ENCODE measurements at regions not wholly inside any gene's neighbourhood (a gene's known extent, or its start where the extent isn't known, plus 50 kb on each side); places are given as distances from the start of the nearest gene placed in this dataset.

GRCh38 chr4:130955520-130955919, 1859.6 kb downstream of the C4orf33 start:
- H3K4me3 ChIP-seq (ENCODE audit: low read depth, low read length), result no peak overlapping the region
- H3K36me3 ChIP-seq (ENCODE audit: control insufficient read depth in 2 of 2, insufficient read depth in 1 of 2, low read length in 2 of 2), result no peaks in the 10 kb centered on the region
- POLR2A ChIA-PET, result no interaction called here
- TF ChIP-seq PRDM1 (tag by site-specific recombination; IDR thresholded peaks at IDR 0.05) (no peak), ZNF473 (tag by site-specific recombination; IDR thresholded peaks at IDR 0.05) (no peak), ZNF398 (tag by site-specific recombination; IDR thresholded peaks at IDR 0.05) (no peak), ZNF707 (tag by site-specific recombination; IDR thresholded peaks at IDR 0.05) (no peak), ZNF623 (tag by site-specific recombination; IDR thresholded peaks at IDR 0.05) (no peak), ZNF140 (tag by site-specific recombination; IDR thresholded peaks at IDR 0.05) (no peak), ZNF449 (tag by site-specific recombination; IDR thresholded peaks at IDR 0.05) (no peak), CTCF (tag by site-specific recombination; IDR thresholded peaks at IDR 0.05) (no peak), ZBTB44 (tag by site-specific recombination; IDR thresholded peaks at IDR 0.05) (no peak), EGR2 (tag by site-specific recombination; IDR thresholded peaks at IDR 0.05; ENCODE audit: low read depth) (no peak)
- no peak overlapping the region for H3K27ac ChIP-seq (ENCODE audit: extremely low read depth, low read depth, low read length)
- no peaks in the 10 kb centered on the region for H3K4me1 ChIP-seq (ENCODE audit: control insufficient read depth, insufficient read depth, low read length)
- CTCF ChIA-PET, result no interaction called here
- H3K9me3 ChIP-seq (ENCODE audit: control insufficient read depth, insufficient read depth, low read depth, low read length), result no peaks in the 10 kb centered on the region

- POLR2A ChIA-PET, result no interaction called here
- H3K36me3 ChIP-seq (ENCODE audit: control insufficient read depth in 2 of 2, insufficient read depth in 1 of 2, low read length in 2 of 2), result no peaks in the 10 kb centered on the region
- H3K27ac ChIP-seq (ENCODE audit: extremely low read depth, low read depth, low read length), result no peak overlapping the region
- CTCF ChIA-PET, result no interaction called here
- no peaks in the 10 kb centered on the region for H3K9me3 ChIP-seq (ENCODE audit: control insufficient read depth, insufficient read depth, low read depth, low read length)
- H3K4me3 ChIP-seq (ENCODE audit: low read depth, low read length), result no peak overlapping the region
- no peaks in the 10 kb centered on the region for H3K4me1 ChIP-seq (ENCODE audit: control insufficient read depth, insufficient read depth, low read length)
- no peak for TF ChIP-seq BCL11B (tag by site-specific recombination; IDR thresholded peaks at IDR 0.05; ENCODE audit: low read depth)
- TF ChIP-seq ZNF837 (tag by site-specific recombination; IDR thresholded peaks at IDR 0.05), result no peak
- TF ChIP-seq HOXA7 (CRISPR knock-in tag; IDR thresholded peaks at IDR 0.05; ENCODE audit: borderline replicate concordance), result no peak
- TF ChIP-seq ZNF510 (tag by site-specific recombination; IDR thresholded peaks at IDR 0.05; ENCODE audit: insufficient replicate concordance), result no peak
- no peak for TF ChIP-seq ZNF768 (tag by site-specific recombination; IDR thresholded peaks at IDR 0.05)
- no peak for TF ChIP-seq ZNF626 (tag by site-specific recombination; IDR thresholded peaks at IDR 0.05)
- no peak for TF ChIP-seq ZFP37 (tag by site-specific recombination; IDR thresholded peaks at IDR 0.05)
- TF ChIP-seq ZBTB21 (tag by site-specific recombination; IDR thresholded peaks at IDR 0.05), result no peak
- TF ChIP-seq ZNF174 (tag by site-specific recombination; IDR thresholded peaks at IDR 0.05), result no peak
- no peak for TF ChIP-seq ZNF140 (tag by site-specific recombination; IDR thresholded peaks at IDR 0.05)
- TF ChIP-seq ZNF280C (tag by site-specific recombination; IDR thresholded peaks at IDR 0.05), result no peak
- TF ChIP-seq ZNF302 (tag by site-specific recombination; IDR thresholded peaks at IDR 0.05; ENCODE audit: low read depth), result no peak
- TF ChIP-seq OSR2 (tag by site-specific recombination; IDR thresholded peaks at IDR 0.05), result no peak
- TF ChIP-seq RBAK (tag by site-specific recombination; IDR thresholded peaks at IDR 0.05), result no peak
- TF ChIP-seq ZNF777 (tag by site-specific recombination; IDR thresholded peaks at IDR 0.05; ENCODE audit: borderline replicate concordance), result no peak
- TF ChIP-seq ZNF266 (tag by site-specific recombination; IDR thresholded peaks at IDR 0.05; ENCODE audit: low read depth), result no peak
- TF ChIP-seq ZNF426 (tag by site-specific recombination; IDR thresholded peaks at IDR 0.05), result no peak
- no peak for TF ChIP-seq ZNF830 (tag by site-specific recombination; IDR thresholded peaks at IDR 0.05; ENCODE audit: low read depth)
Observed at GRCh38 chr4:130985371-130985770, 1889.4 kb downstream of the C4orf33 start.

All from HEK293 (cell line).